ENCODE measurements at regions not wholly inside any gene's neighbourhood (a gene's known extent, or its start where the extent isn't known, plus 50 kb on each side); places are given as distances from the start of the nearest gene placed in this dataset.

GRCh38 chrX:139299309-139299708 is 231.2 kb upstream of the F9 start:
- H3K4me3 ChIP-seq, result no peak overlapping the region
- H3K9me3 ChIP-seq (ENCODE audit: low read depth, low read length), result no peaks in the 10 kb centered on the region
- DNase-seq (ENCODE audit: low read depth, low spot score), result no peak
- H3K27ac ChIP-seq, result no peak overlapping the region
- no peak for TF ChIP-seq POLR2AphosphoS5 (IDR thresholded peaks at IDR 0.05; ENCODE audit: borderline replicate concordance, low read depth, low read length)
- no peak for TF ChIP-seq EZH2 (IDR thresholded peaks at IDR 0.05)
- TF ChIP-seq FOXP2 (optimal IDR thresholded peaks at IDR 0.05; ENCODE audit: control extremely low read depth, extremely low read length, insufficient read depth), result no peak
- H3K36me3 ChIP-seq (ENCODE audit: insufficient read depth, low read length), result no peaks in the 10 kb centered on the region
- no peak overlapping the region for H3K9ac ChIP-seq (ENCODE audit: insufficient read length)

- no peak overlapping the region for H3K9ac ChIP-seq (ENCODE audit: insufficient read length)
- TF ChIP-seq FOXP2 (optimal IDR thresholded peaks at IDR 0.05; ENCODE audit: control extremely low read depth, extremely low read length, insufficient read depth) (no peak), EZH2 (IDR thresholded peaks at IDR 0.05) (no peak), POLR2AphosphoS5 (IDR thresholded peaks at IDR 0.05; ENCODE audit: borderline replicate concordance, low read depth, low read length) (no peak)
- no peak overlapping the region for H3K27ac ChIP-seq
Observed at GRCh38 chrX:139298437-139298836, 232.1 kb upstream of the F9 start.

GRCh38 chrX:139297638-139298037 is 232.9 kb upstream of the F9 start:
- H3K4me3 ChIP-seq, result no peak overlapping the region
- TF ChIP-seq EZH2 (IDR thresholded peaks at IDR 0.05), result no peak
- no peak for TF ChIP-seq POLR2AphosphoS5 (IDR thresholded peaks at IDR 0.05; ENCODE audit: borderline replicate concordance, low read depth, low read length)
- no peak for TF ChIP-seq FOXP2 (optimal IDR thresholded peaks at IDR 0.05; ENCODE audit: control extremely low read depth, extremely low read length, insufficient read depth)
- no peaks in the 10 kb centered on the region for H3K36me3 ChIP-seq (ENCODE audit: insufficient read depth, low read length)
- H3K9ac ChIP-seq (ENCODE audit: insufficient read length), result no peak overlapping the region
- H3K9me3 ChIP-seq (ENCODE audit: low read depth, low read length), result no peaks in the 10 kb centered on the region
- no peak overlapping the region for H3K27ac ChIP-seq
- DNase-seq (ENCODE audit: low read depth, low spot score), result no peak

More at GRCh38 chrX:139298437-139298836, 232.1 kb upstream of the F9 start:
- no peak for DNase-seq (ENCODE audit: low read depth, low spot score)
- H3K9me3 ChIP-seq (ENCODE audit: low read depth, low read length), result no peaks in the 10 kb centered on the region
- no peak overlapping the region for H3K4me3 ChIP-seq
- H3K36me3 ChIP-seq (ENCODE audit: insufficient read depth, low read length), result no peaks in the 10 kb centered on the region

- Histone ChIP-seq H3K9me3 (ENCODE audit: low read depth, low read length) (no peaks in the 10 kb centered on the region), H3K36me3 (ENCODE audit: insufficient read depth, low read length) (no peaks in the 10 kb centered on the region), H3K27ac (no peak overlapping the region), H3K4me3 (no peak overlapping the region), H3K9ac (ENCODE audit: insufficient read length) (no peak overlapping the region)
- TF ChIP-seq EZH2 (IDR thresholded peaks at IDR 0.05), result no peak
- no peak for TF ChIP-seq POLR2AphosphoS5 (IDR thresholded peaks at IDR 0.05; ENCODE audit: borderline replicate concordance, low read depth, low read length)
- no peak for TF ChIP-seq FOXP2 (optimal IDR thresholded peaks at IDR 0.05; ENCODE audit: control extremely low read depth, extremely low read length, insufficient read depth)
- DNase-seq (ENCODE audit: low read depth, low spot score), result no peak
Observed at GRCh38 chrX:139293991-139294390, 236.5 kb upstream of the F9 start.

GRCh38 chrX:139290310-139290709 is 240.2 kb upstream of the F9 start:
- no peak for TF ChIP-seq EZH2 (IDR thresholded peaks at IDR 0.05)
- TF ChIP-seq FOXP2 (optimal IDR thresholded peaks at IDR 0.05; ENCODE audit: control extremely low read depth, extremely low read length, insufficient read depth), result no peak
- TF ChIP-seq POLR2AphosphoS5 (IDR thresholded peaks at IDR 0.05; ENCODE audit: borderline replicate concordance, low read depth, low read length), result no peak
- DNase-seq (ENCODE audit: low read depth, low spot score), result no peak
- Histone ChIP-seq H3K36me3 (ENCODE audit: insufficient read depth, low read length) (no peaks in the 10 kb centered on the region), H3K27ac (no peak overlapping the region), H3K9me3 (ENCODE audit: low read depth, low read length) (no peaks in the 10 kb centered on the region), H3K4me3 (no peak overlapping the region), H3K9ac (ENCODE audit: insufficient read length) (no peak overlapping the region)

- no peaks in the 10 kb centered on the region for H3K36me3 ChIP-seq (ENCODE audit: insufficient read depth, low read length)
- H3K4me3 ChIP-seq, result no peak overlapping the region
- no peaks in the 10 kb centered on the region for H3K9me3 ChIP-seq (ENCODE audit: low read depth, low read length)
- no peak for DNase-seq (ENCODE audit: low read depth, low spot score)
- no peak overlapping the region for H3K9ac ChIP-seq (ENCODE audit: insufficient read length)
- TF ChIP-seq POLR2AphosphoS5 (IDR thresholded peaks at IDR 0.05; ENCODE audit: borderline replicate concordance, low read depth, low read length) (no peak), EZH2 (IDR thresholded peaks at IDR 0.05) (no peak), FOXP2 (optimal IDR thresholded peaks at IDR 0.05; ENCODE audit: control extremely low read depth, extremely low read length, insufficient read depth) (no peak)
- no peak overlapping the region for H3K27ac ChIP-seq
Observed at GRCh38 chrX:139287155-139287924, 243.2 kb upstream of the F9 start.

- H3K4me3 ChIP-seq, result no peak overlapping the region
- no peak overlapping the region for H3K9ac ChIP-seq (ENCODE audit: insufficient read length)
- no peak for TF ChIP-seq FOXP2 (optimal IDR thresholded peaks at IDR 0.05; ENCODE audit: control extremely low read depth, extremely low read length, insufficient read depth)
- TF ChIP-seq POLR2AphosphoS5 (IDR thresholded peaks at IDR 0.05; ENCODE audit: borderline replicate concordance, low read depth, low read length), result no peak
- no peak for TF ChIP-seq EZH2 (IDR thresholded peaks at IDR 0.05)
- no peaks in the 10 kb centered on the region for H3K9me3 ChIP-seq (ENCODE audit: low read depth, low read length)
- DNase-seq (ENCODE audit: low read depth, low spot score), result no peak
- no peak overlapping the region for H3K27ac ChIP-seq
- H3K36me3 ChIP-seq (ENCODE audit: insufficient read depth, low read length), result no peaks in the 10 kb centered on the region
Observed at GRCh38 chrX:139286342-139286741, 244.2 kb upstream of the F9 start.

GRCh38 chrX:139267851-139268250 is 262.7 kb upstream of the F9 start:
- TF ChIP-seq FOXP2 (optimal IDR thresholded peaks at IDR 0.05; ENCODE audit: control extremely low read depth, extremely low read length, insufficient read depth) (no peak), EZH2 (IDR thresholded peaks at IDR 0.05) (no peak), POLR2AphosphoS5 (IDR thresholded peaks at IDR 0.05; ENCODE audit: borderline replicate concordance, low read depth, low read length) (no peak)
- H3K9ac ChIP-seq (ENCODE audit: insufficient read length), result no peak overlapping the region

More at GRCh38 chrX:139267851-139268250, 262.7 kb upstream of the F9 start:
- H3K4me3 ChIP-seq, result no peak overlapping the region
- DNase-seq (ENCODE audit: low read depth, low spot score), result no peak
- H3K27ac ChIP-seq, result no peak overlapping the region
- H3K36me3 ChIP-seq (ENCODE audit: insufficient read depth, low read length), result no peaks in the 10 kb centered on the region
- no peaks in the 10 kb centered on the region for H3K9me3 ChIP-seq (ENCODE audit: low read depth, low read length)

All from SK-N-MC (cell line).